ENCODE measurements at regions not wholly inside any gene's neighbourhood (a gene's known extent, or its start where the extent isn't known, plus 50 kb on each side); places are given as distances from the start of the nearest gene placed in this dataset.

GRCh38 chr12:90399357-90399756 lies 555.6 kb downstream of the CCER1 start:
- no peak for TF ChIP-seq CTCF (IDR thresholded peaks at IDR 0.05; ENCODE audit: poor library complexity, severe bottlenecking)
- TF ChIP-seq POLR2AphosphoS5 (IDR thresholded peaks at IDR 0.05), result no peak
- no peak for TF ChIP-seq EZH2 (IDR thresholded peaks at IDR 0.05; ENCODE audit: borderline replicate concordance, insufficient read depth, low read length, poor library complexity, severe bottlenecking)
- no peak for TF ChIP-seq RAD21 (conservative IDR thresholded peaks at IDR 0.05)
- no peak for TF ChIP-seq EP300 (conservative IDR thresholded peaks at IDR 0.05; ENCODE audit: poor library complexity, severe bottlenecking)
- no peak for TF ChIP-seq TAF1 (IDR thresholded peaks at IDR 0.05; ENCODE audit: low read depth)

All from neural cell (in vitro differentiated cells).